HepG2 (cell line): ENCODE measurements at regions not wholly inside any gene's neighbourhood (a gene's known extent, or its start where the extent isn't known, plus 50 kb on each side); places are given as distances from the start of the nearest gene placed in this dataset.

Experiments
- ATAC-seq: fragments of 200-7000 bp; cut with Tn5 transposase; 3 replicates; pipeline ENCODE4 v1.9.1; 2020; ENCODE audit warnings: mild to moderate bottlenecking, moderate library complexity
- BruUV-seq: library from RNA; stranded (reverse); fragments of 400-500 nt; replicated peaks from 2 replicates; lab custom pipeline; 2021; lab: Mats Ljungman, UMichigan
- CTCF ChIA-PET: fragments of 300-600 bp; formaldehyde crosslinking; extraction: SDS; loops from one replicate; lab custom pipeline; 2021; ENCODE audit warnings: low total read pairs, inconsistent platforms, low intra/inter-chr PET ratio; lab: Yijun Ruan, JAX
- POLR2A ChIA-PET: fragments of 350-600 bp; sonication (Branson Sonifier 250); formaldehyde crosslinking; loops from one replicate; lab custom pipeline; 2020; ENCODE audit warnings: antibody characterized with exemption, inconsistent platforms; lab: Yijun Ruan, JAX
- DNase-seq: peaks from one replicate; pipeline ENCODE4 v3.0.0-alpha.2; 2015; ENCODE audit warnings: low spot score
- FAIRE-seq: peaks from 3 replicates; lab custom pipeline; 2011; peaks lifted over from hg19 to GRCh38; lab: Jason Lieb, UNC
- H2AFZ ChIP-seq: one replicate; pipeline ENCODE4 v1.6.1; 2011; ENCODE audit warnings: low read length, inconsistent platforms
- H3K27ac ChIP-seq: fragments of 300-600 bp; 3 replicates; pipeline ENCODE4 v1.8.0; 2011; ENCODE audit warnings: mixed run types, mild to moderate bottlenecking, mixed read lengths, low read length, inconsistent platforms; ENCODE audit not compliant: insufficient read depth; ENCODE audit errors: extremely low read length
- H3K27me3 ChIP-seq, 2 experiments: fragments of 200-600 bp in 1 of 2; 2 replicates in 1 of 2; 3 replicates in 1 of 2; pipeline versions ENCODE4 v1.6.0 to v1.8.0; 2011; ENCODE audit warnings: low read length in 2 of 2, mild to moderate bottlenecking in 2 of 2, moderate library complexity in 2 of 2, inconsistent platforms in 1 of 2; ENCODE audit not compliant: insufficient read depth in 2 of 2, control insufficient read depth in 1 of 2
- H3K36me3 ChIP-seq, 2 experiments: fragments of 200-600 bp in 1 of 2; replicated peaks in 1 of 2; 2 replicates in 1 of 2; 3 replicates in 1 of 2; pipeline versions ENCODE4 v1.5.1 to v1.8.0; 2011; ENCODE audit warnings: low read length in 2 of 2, inconsistent platforms in 1 of 2; ENCODE audit not compliant: insufficient read depth in 2 of 2, control insufficient read depth in 1 of 2
- H3K4me1 ChIP-seq: 2 replicates; pipeline ENCODE4 v1.5.1; 2012; ENCODE audit warnings: low read length, inconsistent platforms; ENCODE audit not compliant: insufficient read depth
- H3K4me2 ChIP-seq: 2 replicates; pipeline ENCODE4 v1.6.0; 2011; ENCODE audit warnings: low read depth, low read length, inconsistent platforms
- H3K4me3 ChIP-seq, 3 experiments: fragments of 200-600 bp in 1 of 3; sonication (generic), shearing (Covaris generic) in 1 of 3; replicated peaks in 1 of 3; 2 replicates each; pipeline ENCODE4 v1.5.1; 2011 to 2016; ENCODE audit warnings: low read length in 3 of 3, inconsistent platforms in 2 of 3, low read depth in 2 of 3, mild to moderate bottlenecking in 2 of 3, control low read depth in 1 of 3, mixed read lengths in 1 of 3; ENCODE audit not compliant: insufficient read depth in 1 of 3
- H3K79me2 ChIP-seq: one replicate; pipeline ENCODE4 v1.6.1; 2011; ENCODE audit warnings: low read length, inconsistent platforms; ENCODE audit not compliant: insufficient read depth
- H3K9ac ChIP-seq: 2 replicates; pipeline ENCODE4 v1.6.0; 2011; ENCODE audit warnings: mild to moderate bottlenecking, low read depth, low read length, inconsistent platforms; ENCODE audit not compliant: insufficient read depth
- H3K9me3 ChIP-seq: 2 replicates; pipeline ENCODE4 v1.5.1; 2012; ENCODE audit warnings: mild to moderate bottlenecking, low read length
- H4K20me1 ChIP-seq: 2 replicates; pipeline ENCODE4 v1.6.0; 2011; ENCODE audit warnings: inconsistent platforms, mild to moderate bottlenecking, low read length, moderate library complexity; ENCODE audit not compliant: insufficient read depth
- MLLT10 ChIP-seq: sonication (generic); formaldehyde crosslinking; IDR thresholded peaks from 2 replicates; pipeline ENCODE4 v1.4.0; 2020; ENCODE audit warnings: missing genetic modification reagents
- SETDB1 ChIP-seq: sonication (generic); formaldehyde crosslinking; IDR thresholded peaks from 2 replicates; pipeline ENCODE4 v1.5.1; 2020; ENCODE audit warnings: missing genetic modification reagents, mild to moderate bottlenecking, borderline replicate concordance
- WGBS: methylation state at CpG from one replicate; pipeline ENCODE4 v1.1.6; 2017; ENCODE audit warnings: low lambda C conversion rate; 5-methylcytosine and 5-hydroxymethylcytosine counted together
- in situ Hi-C: cut with HindIII; loops from 2 replicates; pipeline ENCODE4 v1.10.0; 2017; ENCODE audit warnings: low pct_unique_long_range_greater_than_20kb; ENCODE audit not compliant: extremely low pct_ligation_motif_present
- intact Hi-C: fragments of 100-400 bp; cut with micrococcal nuclease; formaldehyde crosslinking; loops from one replicate; pipeline ENCODE4 v1.10.0; 2022; ENCODE audit not compliant: unreplicated experiment
- TF ChIP-seq, protein P1 (sequence below): sonication (generic); formaldehyde crosslinking; IDR thresholded peaks from 2 replicates; pipeline ENCODE4 v1.5.1; 2020; ENCODE audit warnings: mild to moderate bottlenecking, moderate library complexity, missing genetic modification reagents
- TF ChIP-seq, protein P2 (sequence below): sonication (generic); formaldehyde crosslinking; IDR thresholded peaks from 2 replicates; pipeline ENCODE4 v1.5.0; 2020; ENCODE audit warnings: mild to moderate bottlenecking, missing genetic modification reagents, borderline replicate concordance

DNA sequence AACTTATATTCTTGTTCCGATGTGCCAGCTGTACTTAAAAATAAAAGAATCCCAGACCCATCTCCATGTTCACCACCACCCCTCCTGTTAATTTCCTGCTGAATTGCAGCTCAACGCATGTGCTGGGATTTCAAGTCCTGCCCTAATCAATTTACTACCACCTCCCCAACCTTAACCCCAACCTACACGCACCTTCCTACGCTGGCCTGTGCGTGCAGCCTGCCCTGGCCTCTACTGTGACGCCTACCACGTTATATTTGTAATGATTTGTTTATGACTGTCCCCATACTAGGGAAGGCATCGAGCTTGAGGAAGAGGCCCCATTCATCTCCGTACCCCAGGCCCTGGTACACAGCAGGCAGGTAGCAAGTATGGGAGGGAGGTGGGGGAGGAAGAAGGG, 251.1 kb downstream of the MRTFB start:
- Histone ChIP-seq H3K4me1 (peaks cover 31% of the 10 kb centered on the region), H3K27me3 (no peaks in the 10 kb centered on the region), H3K4me3 (no peak overlapping the region), H3K79me2 (peaks cover 55% of the 10 kb centered on the region), H3K4me2 (no peak overlapping the region), H3K36me3 (peaks cover 11 to 28% of the 10 kb centered on the region in 2 experiments; a peak in 4 of 5 replicates), H4K20me1 (peaks cover 21% of the 10 kb centered on the region; the same call in 1 of the 2 replicates), H3K9me3 (no peaks in the 10 kb centered on the region), H3K9ac (no peak overlapping the region), H3K27ac (no peak overlapping the region), H2AFZ (no peak overlapping the region)
- 95% methylated on average over 9 of the region's 9 CpGs for WGBS
- POLR2A ChIA-PET: no interaction called here
- no peak for ATAC-seq
- CTCF ChIA-PET: no interaction called here
- in situ Hi-C loops: no loop called here
- DNase-seq: no peak
- TF ChIP-seq, protein P1, sequence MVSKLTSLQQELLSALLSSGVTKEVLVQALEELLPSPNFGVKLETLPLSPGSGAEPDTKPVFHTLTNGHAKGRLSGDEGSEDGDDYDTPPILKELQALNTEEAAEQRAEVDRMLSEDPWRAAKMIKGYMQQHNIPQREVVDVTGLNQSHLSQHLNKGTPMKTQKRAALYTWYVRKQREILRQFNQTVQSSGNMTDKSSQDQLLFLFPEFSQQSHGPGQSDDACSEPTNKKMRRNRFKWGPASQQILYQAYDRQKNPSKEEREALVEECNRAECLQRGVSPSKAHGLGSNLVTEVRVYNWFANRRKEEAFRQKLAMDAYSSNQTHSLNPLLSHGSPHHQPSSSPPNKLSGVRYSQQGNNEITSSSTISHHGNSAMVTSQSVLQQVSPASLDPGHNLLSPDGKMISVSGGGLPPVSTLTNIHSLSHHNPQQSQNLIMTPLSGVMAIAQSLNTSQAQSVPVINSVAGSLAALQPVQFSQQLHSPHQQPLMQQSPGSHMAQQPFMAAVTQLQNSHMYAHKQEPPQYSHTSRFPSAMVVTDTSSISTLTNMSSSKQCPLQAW: peak; percentile 28; the same call in 1 of the 2 replicates
- TF ChIP-seq, protein P2, sequence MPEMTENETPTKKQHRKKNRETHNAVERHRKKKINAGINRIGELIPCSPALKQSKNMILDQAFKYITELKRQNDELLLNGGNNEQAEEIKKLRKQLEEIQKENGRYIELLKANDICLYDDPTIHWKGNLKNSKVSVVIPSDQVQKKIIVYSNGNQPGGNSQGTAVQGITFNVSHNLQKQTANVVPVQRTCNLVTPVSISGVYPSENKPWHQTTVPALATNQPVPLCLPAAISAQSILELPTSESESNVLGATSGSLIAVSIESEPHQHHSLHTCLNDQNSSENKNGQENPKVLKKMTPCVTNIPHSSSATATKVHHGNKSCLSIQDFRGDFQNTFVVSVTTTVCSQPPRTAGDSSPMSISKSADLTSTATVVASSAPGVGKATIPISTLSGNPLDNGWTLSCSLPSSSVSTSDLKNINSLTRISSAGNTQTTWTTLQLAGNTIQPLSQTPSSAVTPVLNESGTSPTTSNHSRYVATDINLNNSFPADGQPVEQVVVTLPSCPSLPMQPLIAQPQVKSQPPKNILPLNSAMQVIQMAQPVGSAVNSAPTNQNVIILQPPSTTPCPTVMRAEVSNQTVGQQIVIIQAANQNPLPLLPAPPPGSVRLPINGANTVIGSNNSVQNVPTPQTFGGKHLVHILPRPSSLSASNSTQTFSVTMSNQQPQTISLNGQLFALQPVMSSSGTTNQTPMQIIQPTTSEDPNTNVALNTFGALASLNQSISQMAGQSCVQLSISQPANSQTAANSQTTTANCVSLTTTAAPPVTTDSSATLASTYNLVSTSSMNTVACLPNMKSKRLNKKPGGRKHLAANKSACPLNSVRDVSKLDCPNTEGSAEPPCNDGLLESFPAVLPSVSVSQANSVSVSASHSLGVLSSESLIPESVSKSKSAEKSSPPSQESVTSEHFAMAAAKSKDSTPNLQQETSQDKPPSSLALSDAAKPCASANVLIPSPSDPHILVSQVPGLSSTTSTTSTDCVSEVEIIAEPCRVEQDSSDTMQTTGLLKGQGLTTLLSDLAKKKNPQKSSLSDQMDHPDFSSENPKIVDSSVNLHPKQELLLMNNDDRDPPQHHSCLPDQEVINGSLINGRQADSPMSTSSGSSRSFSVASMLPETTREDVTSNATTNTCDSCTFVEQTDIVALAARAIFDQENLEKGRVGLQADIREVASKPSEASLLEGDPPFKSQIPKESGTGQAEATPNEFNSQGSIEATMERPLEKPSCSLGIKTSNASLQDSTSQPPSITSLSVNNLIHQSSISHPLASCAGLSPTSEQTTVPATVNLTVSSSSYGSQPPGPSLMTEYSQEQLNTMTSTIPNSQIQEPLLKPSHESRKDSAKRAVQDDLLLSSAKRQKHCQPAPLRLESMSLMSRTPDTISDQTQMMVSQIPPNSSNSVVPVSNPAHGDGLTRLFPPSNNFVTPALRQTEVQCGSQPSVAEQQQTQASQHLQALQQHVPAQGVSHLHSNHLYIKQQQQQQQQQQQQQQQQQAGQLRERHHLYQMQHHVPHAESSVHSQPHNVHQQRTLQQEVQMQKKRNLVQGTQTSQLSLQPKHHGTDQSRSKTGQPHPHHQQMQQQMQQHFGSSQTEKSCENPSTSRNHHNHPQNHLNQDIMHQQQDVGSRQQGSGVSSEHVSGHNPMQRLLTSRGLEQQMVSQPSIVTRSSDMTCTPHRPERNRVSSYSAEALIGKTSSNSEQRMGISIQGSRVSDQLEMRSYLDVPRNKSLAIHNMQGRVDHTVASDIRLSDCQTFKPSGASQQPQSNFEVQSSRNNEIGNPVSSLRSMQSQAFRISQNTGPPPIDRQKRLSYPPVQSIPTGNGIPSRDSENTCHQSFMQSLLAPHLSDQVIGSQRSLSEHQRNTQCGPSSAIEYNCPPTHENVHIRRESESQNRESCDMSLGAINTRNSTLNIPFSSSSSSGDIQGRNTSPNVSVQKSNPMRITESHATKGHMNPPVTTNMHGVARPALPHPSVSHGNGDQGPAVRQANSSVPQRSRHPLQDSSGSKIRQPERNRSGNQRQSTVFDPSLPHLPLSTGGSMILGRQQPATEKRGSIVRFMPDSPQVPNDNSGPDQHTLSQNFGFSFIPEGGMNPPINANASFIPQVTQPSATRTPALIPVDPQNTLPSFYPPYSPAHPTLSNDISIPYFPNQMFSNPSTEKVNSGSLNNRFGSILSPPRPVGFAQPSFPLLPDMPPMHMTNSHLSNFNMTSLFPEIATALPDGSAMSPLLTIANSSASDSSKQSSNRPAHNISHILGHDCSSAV: no peak
- TF ChIP-seq SETDB1 (CRISPR knock-in tag): no peak
- no peak for TF ChIP-seq MLLT10 (CRISPR knock-in tag)
- intact Hi-C loops: no loop called here
- BruUV-seq: no TSS peak
- FAIRE-seq: no peak
